Esophagus mucosa (tissue), 1 donor: ENCODE measurements at regions not wholly inside any gene's neighbourhood (a gene's known extent, or its start where the extent isn't known, plus 50 kb on each side); places are given as distances from the start of the nearest gene placed in this dataset.

ENCODE experiments used
- ATAC-seq: fragments of 200-7000 bp; cut with Tn5 transposase; one replicate; pipeline ENCODE4 v1.9.1; 2020
- donor health status: DM: yes; HTN: yes; CAD: no.

DNA sequence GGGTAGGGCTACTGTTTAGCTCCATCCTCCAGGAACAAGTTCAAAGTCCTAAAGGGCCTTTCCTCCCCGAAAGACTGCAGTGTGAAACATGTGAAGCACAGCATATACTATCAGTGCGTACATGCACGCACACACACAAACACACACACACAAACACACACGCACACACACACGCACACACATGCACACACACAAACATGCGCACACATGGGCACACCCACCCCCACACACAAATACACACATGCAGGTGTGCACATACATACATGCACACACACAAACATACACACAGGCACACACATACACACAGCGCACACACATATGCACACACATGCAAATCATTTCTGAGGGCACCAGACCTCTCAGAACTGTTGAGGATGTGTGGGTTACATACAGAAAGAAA, 382.0 kb upstream of the CDH4 start:
- ATAC-seq, result no peak

DNA sequence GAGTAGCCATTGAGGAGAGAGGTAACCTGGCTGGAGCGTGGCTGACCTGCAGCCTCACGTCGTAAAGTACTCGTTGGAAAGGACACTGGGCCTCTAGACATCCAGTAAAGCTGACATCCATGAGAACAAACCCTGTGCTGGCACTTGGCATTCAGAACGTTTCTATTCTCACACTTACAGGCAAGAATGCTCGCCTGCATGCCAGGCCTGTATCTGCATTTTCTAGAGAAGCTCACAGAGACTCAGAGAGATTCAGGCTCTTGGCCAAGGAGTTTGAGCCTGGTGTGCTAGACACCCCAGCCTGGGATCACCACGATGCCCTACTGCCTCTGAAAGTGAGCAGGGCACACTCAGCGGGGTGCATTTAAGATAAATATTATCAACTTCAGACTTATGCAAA, 379.8 kb upstream of the CDH4 start:
- ATAC-seq, result no peak

DNA sequence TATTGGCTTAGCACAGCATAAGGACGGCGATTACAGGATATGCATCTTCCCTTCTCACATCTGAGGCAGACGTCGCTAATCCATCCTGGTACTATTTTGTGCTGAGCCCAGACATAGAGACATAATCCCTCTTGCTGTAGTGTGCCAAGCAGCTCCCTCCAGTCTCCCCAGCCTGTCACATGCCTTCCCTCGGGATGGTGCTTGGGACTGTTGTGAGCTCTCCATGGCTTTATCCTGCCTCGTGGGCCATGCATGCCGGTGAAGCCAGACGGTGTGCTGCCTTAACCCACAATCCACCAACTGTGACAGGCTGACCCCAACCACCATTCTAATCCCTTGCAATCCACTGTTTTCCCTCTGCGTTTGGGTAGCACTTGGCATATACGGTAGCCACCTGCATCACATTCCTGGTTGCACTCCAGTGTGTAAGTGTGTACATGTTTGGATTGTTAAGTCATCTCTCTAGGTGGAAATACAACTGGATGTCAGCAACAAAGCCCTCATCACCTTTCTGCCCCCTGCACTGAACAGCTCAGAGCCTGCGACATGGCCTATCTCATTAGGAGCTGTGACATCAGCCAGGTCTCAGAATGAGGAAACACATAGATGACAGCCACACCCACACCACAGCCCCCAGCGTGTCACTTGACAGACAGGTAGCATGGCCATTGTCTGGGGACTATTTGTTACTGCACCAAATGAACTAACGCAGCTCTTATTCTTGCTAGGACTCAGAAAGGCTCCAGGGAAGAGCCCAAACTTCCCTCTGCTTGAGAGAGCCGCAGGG, 374.8 kb upstream of the CDH4 start:
- no peak for ATAC-seq

DNA sequence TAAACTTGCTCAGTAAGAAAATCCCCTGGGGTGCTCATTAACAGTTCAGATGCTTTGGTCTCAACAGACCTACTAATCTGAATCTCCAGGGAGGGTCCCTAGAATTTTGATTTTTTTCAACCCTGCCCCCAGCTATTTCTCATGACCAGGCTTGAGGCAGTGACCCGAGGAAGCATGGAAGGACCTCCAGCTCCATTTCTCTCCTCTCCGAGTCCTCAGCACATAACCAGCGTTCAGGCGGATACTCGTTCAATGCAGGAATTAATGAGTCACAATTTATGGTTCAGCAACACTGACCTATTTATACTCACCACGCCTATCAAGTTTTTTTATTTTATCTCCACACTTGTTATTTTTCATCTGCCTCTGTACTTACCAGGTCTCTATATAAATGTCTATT, 369.2 kb upstream of the CDH4 start:
- ATAC-seq, result peak; percentile 51

DNA sequence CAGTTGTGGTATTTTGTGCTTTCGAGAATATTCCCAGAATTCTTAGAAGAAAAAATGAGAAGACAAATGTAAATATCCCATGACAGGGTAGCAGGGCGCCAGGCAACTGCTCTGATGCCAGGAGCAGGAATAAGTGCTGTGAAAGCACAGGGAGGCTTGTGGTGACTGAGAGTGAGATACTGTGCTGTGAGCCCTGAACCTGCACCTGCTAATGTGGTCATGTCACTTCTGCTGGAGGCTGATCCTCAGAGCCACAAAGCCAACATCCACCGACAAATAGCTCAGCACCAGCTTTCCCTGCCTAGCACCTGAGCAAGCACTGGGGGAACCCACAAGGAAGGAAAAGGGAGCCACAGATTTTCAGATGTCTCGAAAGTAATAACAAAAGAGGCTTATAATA, 368.6 kb upstream of the CDH4 start:
- no peak for ATAC-seq

DNA sequence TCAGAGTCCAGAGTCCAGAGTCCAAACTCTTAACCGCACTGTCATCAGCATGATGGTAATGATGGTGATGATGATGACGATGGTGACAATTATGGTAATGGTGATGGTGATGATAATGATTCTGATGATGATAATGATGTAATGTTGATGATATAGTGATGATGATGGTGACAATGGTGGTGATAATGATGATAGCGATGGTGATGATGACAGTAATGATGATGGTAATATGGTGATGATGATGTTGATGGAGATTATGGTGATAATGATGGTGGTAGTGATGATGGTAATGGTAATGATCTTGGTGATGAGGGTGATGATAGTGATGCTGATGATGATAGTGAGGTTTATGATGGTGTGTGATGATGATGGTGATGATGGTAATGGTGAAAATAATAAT, 367.8 kb upstream of the CDH4 start:
- ATAC-seq, result no peak

DNA sequence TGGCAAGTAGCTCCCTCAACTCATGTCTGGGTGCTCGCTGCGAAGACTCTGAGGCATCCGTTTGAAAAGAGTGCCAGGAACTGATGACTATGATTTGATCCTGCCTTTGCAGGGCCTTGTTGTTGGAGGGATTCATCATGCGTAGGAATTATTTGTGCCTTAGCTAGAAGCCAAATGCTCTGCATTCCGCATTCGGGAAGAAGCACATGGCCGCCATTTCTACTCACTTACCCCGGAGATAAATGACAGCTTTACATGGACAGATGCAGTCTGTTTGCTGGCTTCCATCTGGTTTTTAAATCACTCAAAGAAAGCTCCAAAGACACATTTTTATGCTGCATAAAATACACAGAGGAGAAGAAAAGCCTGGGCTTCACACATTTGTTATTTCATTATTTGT, 363.3 kb upstream of the CDH4 start:
- ATAC-seq, result no peak

DNA sequence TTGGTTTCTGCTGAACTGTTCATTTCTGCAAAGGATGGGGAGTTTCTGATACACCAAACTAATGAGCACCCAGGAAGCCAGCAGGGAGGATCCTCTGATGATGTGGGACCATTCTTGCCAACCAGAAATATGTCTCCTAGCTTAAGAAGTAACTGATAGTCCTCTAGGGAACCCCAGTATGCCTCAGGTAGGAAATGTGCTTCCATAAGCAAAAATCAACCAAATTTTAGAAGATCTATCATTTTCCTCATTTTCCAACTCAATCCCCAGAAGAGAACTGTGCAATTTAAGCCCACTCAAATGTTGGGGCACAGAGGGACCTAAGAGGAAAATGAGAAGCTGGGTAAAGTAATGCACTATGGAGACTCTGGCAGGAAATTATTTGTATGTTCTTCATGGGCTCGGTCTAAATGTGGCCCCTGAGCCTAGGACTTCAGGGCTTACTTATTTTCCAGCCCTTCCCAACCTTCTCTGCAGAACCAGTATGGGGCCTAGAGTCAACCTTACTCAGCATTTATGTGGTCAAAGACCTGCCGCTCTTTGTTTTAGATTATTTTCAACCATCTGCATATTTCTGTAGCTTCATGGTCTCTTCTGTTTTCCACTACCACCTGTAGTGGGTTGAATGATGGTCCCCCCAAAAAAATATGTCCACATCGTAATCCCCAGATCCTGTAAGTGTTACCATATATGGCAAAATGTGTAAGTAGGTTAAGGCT, 359.8 kb upstream of the CDH4 start:
- ATAC-seq, result no peak

DNA sequence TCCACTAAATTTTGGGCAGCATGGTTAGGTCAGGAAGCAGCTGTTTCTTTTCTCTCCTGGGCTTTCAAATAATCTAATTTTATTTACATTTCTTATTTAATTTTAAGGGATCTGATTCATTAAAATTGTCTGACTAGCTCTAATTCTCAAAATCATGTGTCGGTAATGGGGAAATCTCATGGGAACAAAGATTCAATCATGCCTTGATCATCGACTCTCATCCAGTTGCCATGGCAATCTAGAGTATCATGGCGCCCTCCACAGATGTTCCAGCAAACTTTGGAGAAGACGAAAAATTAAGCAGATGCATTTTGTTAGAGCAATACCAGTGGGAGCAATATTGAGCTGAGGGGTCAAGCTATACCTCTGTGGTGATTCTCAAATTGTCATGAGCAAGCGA, 358.0 kb upstream of the CDH4 start:
- no peak for ATAC-seq

DNA sequence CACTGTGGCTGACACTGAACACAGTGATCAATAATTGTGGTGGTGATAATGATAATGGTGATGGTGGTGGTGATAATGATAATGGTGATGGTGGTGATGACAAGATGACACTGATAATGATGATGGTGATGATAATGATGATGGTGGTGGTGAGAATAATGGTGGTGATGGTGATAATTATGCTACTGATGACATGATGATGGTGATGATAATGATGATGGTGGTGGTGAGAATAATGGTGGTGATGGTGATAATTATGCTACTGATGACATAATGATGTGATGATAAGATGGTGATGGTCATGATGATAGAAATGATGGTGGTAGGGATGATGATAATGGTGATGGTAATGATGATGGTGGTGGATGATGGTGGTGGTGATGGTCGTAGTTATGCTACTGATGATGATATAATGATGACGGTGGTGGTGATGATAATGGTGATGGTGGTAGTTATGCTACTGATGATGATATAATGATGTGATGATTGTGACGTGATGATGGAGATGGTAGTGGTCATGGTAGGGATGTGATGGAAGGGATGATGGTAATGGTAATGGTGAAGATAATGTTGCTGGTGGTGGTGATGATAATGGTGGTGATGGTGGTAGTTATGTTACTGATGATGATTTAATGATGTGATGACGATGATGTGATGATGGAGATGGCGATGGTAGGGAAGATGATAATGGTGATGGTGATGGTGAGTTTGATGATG, 356.5 kb upstream of the CDH4 start:
- no peak for ATAC-seq

DNA sequence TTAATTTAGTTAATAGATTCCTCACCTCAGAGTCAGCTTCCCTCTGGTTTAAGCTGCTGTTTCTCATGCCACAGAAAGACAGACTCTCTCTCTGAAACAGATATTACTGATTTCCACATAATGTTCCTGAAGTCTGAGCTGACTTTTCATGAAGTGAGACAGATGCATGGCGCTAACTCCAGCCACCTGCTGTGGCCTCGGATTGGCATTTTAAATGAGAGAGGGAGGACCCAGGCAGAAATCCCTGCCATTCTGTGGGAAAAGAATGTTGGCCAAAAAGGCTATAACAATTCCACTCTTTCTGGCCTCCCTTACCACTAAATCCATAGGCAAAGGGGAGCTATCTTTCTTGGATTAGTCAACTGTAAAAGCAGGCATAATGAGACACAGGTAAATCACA, 354.1 kb upstream of the CDH4 start:
- ATAC-seq, result no peak

DNA sequence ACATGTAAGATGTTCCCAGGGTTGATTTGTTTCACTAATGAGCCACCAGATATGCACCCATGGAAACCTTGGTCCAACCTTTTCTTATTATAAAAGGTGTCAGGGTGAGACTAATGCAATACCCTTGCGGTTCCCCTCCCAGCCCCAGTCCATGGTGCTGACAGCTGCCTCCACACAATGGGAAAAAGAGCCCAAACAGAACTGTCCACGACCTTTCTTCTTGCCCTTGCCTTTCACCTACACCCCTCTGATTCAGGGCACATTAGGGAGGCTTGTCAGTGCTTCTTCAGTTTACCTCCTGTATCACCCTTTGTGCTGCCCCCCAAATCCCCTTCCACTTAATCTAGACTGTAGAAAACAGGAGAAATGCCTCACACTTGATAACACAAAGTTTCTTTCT, 352.7 kb upstream of the CDH4 start:
- ATAC-seq, result no peak

DNA sequence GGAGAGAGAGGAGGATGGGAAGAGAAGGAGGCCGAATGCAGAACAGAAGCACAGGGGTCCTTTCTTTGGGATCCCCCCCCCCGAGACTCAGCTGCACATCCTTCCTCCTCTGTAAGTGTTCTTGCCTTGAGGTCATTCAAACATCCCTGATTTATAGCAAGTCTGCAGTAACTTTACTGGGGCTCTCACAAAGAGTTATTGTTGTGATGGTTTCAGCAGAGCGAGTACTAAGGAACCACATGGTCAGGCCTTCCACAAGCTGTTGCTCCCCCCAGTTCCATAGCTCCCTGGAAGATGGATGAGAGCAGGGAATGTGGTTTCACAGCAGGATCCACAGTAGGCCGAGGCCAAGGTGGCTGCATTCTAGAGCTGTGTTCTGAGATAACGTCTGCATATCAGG, 351.4 kb upstream of the CDH4 start:
- ATAC-seq, result no peak

DNA sequence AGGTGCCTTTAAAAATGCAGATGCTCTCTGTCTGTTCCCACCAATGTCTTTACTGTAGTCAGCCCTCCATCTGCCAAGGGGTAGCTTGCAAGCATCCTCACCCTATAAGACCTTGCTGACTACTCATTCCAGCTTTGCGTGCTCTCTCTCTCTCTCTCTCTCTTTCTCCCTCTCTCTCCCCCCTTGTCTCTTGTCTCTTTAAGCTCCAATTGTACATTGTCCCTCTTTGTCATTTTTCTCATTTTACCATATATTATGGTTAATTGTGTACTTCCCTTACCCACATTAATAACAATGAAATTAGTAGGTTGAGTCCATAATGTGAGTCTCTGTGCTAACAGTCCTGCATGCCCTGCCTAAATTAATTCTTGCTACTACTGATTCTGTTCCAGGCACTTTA, 350.2 kb upstream of the CDH4 start:
- ATAC-seq, result no peak

DNA sequence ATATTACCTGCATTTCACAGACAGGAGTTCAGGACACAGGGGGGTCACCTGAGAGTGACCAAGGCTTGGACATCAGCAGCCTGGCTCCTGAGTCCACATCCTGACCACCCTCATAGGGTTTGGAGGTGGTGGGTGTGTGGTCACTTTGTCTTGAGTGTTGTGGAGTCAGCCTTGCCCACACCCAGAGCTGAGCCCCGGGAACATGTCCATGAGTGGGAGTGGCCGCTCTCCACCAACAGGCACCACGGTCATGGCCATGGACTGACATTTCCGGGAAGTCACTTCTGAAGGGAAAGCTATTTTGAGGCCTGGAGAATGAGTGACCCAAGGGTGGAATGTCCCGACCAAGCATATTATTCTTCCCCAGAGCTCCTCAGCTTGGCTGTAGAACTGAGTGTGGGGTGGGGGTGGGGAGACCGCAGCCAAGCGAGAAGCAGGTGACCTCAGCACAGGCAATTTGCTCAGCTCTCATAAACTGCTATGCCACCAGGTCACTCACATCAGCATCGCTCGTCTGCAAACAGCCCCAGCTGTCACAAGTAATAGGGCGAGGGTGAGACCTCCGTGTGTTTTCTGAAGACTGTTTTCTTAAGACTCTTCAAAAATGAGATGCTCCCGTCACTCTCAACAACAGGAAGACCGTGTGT, 348.6 kb upstream of the CDH4 start:
- ATAC-seq, result no peak

DNA sequence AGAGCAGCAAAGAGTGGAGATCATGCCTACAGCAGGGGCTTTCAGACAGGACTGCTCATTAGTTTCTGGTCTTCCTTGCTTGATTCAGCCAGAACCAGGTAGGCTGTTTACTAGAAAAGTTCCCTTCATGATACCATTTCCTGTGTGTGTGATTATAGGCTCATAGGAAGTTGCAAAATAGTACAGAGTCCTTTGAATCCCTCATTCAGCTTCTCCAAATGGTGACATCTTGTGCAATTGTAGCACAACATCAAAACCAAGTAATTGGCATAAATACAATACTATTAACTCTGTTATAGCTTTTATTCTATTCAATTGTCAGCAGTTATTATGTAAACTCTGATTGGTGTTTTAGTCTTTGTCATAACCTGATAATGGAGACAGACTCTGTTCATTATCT, 347.3 kb upstream of the CDH4 start:
- ATAC-seq, result no peak

DNA sequence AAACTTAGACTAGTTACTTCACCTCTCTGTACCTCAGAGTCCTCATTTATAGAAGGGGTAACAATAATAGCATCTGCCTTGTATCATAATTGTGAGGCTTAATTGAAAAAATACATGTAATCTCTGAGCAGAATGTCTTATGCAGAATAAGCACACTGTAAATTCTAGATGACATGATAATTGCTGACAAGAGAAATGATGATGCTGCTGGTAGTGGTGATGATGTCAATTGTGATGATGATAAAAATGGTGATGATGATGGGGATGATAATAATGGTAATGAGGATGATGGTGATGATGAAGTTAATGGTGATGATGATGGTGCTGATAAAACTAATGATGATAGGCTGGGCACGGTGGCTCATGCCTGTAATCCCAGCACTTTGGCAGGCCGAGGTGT, 346.1 kb upstream of the CDH4 start:
- ATAC-seq, result no peak

DNA sequence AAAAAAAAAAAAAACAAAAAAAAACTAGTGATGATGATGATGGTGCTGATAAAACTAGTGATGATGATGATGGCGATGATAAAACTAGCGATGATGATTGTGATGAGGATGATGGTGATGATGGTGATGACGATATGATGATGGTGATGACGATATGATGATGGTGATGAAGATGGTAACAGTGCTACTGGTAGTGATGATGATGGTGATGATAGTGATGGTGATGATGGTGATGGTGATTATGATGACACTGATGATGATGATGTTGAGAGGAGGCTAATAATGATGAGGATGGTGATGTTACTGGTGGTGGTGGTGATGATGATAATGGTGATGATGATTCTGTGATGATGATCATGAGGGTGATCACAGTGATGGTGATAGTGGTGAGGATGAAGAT, 345.5 kb upstream of the CDH4 start:
- ATAC-seq, result no peak

DNA sequence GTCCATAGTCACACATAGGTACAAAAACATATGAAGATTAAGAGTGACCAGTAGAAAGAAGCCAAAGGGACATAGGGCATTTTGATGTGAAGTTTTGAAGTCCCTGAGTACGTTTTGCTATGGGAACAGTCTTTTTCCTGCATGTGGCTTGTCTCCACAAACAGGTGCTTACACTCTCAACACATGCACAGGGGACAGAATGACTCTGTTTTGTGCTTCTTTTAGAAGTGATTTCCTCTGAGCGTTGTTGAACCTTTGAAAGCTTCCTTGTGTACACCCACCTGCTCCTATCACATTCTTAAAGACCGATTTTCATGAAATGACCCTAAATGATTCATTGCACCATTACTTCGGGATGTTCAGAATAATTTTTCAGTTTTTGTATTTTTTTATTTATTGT, 338.8 kb upstream of the CDH4 start:
- no peak for ATAC-seq

DNA sequence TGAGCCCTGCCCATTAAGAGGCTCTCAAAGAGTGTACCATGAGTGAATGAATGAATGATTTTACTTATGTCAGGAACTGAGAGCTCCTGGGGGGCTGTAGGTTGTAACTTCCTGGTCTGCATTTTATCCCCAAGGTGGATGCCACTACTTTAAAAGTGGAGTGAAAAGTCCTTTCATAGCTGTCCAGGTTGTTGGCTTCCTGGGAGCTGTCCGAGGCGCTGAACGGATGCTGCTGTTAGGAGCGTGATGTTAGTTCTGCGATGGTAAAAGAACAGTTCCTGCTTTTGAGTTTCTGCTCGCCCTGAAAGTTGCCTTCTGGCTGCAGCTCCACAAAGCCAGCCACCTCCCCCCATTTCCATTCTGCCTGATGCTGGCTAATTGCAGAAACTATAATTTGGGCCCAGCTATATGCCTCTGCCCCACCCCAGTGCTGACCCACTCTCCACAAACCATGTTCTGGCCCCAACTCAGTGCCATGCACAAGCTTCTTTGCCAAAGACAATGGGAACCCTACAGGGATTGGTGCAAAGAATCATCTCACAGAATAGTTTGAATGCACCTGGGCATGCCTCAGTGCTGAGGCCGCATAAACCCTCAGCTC, 330.9 kb upstream of the CDH4 start:
- ATAC-seq, result no peak

DNA sequence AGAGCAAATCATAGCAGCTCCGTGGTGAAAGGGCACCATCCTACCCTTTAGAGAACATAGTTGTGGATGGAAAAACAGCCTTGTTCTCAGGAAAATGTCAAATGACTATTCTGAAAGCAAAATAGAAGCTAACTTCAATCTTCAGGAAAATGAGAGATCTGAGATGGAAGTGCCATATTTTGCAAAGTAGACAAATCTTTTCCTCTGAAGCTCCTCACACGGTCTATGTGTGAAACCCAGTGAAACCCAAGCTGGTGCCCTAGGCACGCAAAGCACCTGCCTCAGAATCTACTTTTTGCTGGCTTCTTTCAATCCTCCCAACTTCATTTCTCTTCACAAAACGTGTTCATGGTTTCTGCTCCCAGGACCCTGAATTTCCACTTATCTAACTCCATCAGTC, 325.2 kb upstream of the CDH4 start:
- no peak for ATAC-seq

DNA sequence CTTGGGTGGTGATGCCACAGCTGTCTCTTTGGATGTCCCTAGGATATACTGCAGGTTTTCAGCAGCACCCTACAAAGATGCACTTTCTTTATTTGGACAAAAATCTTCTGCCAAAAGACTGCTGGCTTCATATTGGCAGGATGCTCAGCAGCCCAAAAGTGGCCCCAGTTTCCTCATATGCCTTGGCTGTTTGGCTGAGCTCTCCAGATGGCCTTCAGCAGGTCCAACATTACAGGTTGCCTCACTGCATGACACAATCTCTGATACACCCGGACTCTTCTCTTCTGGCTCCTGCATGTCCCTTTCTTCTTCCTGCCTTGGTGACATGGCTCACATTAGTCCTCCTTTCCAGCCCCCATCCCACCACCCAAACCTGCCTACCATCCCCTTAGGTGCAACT, 323.7 kb upstream of the CDH4 start:
- ATAC-seq, result no peak
